Adrenal gland (tissue), 5 donors: ENCODE measurements at regions not wholly inside any gene's neighbourhood (a gene's known extent, or its start where the extent isn't known, plus 50 kb on each side); places are given as distances from the start of the nearest gene placed in this dataset.

Experiments used
- CTCF ChIP-seq, 6 experiments: fragments of 450-650 bp in 4 of 6; fragments of 200-600 bp in 2 of 6; sonication (generic) in 1 of 6; IDR thresholded peaks; 1 replicate in 5 of 6; 2 replicates in 1 of 6; pipeline versions ENCODE4 v1.5.1 to v1.8.0; 2016 to 2021; ENCODE audit warnings: antibody characterized with exemption in 6 of 6, mild to moderate bottlenecking in 2 of 6, moderate library complexity in 1 of 6
- POLR2A ChIP-seq, 2 donors: fragments of 450-650 bp; IDR thresholded peaks; one replicate each; pipeline ENCODE4 v1.6.1; 2017; ENCODE audit warnings: antibody characterized with exemption in 2 of 2, mild to moderate bottlenecking in 2 of 2, moderate library complexity in 1 of 2
- donor health status: DM: no; HTN: no; CAD: no.

DNA sequence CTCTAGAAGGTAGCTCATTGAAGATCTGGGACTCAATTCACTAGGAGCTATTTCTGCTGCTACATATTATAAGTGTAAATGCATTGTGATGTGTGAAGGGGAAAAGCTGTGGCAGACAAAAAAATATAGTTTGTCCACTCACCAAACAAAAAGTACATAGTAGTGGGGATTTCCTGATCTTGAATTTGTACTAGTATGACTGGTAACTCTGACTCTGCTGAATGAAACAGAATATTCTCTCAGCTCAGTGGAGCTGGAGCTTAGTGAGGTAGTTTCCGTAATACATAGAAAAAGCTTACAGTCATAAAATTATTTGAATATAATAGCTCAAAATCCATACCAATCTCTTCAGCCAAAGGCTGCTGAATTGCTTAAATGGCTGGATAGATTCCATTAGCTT lies 455.6 kb upstream of the CD180 start:
- TF ChIP-seq CTCF (IDR thresholded peaks at IDR 0.05) (no peak), POLR2A (IDR thresholded peaks at IDR 0.05) (no peak)
